SU-DHL-6 (cell line): ENCODE measurements at regions not wholly inside any gene's neighbourhood (a gene's known extent, or its start where the extent isn't known, plus 50 kb on each side); places are given as distances from the start of the nearest gene placed in this dataset.

ENCODE experiments used
- EZH2phosphoT487 ChIP-seq: fragments of 200-600 bp; sonication (generic), shearing (Covaris generic); conservative IDR thresholded peaks from 2 replicates; pipeline ENCODE4 v1.6.1; 2018; ENCODE audit warnings: mild to moderate bottlenecking, antibody characterized with exemption, low read length, moderate library complexity, mixed read lengths
- TF ChIP-seq, protein P1 (sequence below): fragments of 200-600 bp; sonication (generic); IDR thresholded peaks from one replicate; pipeline ENCODE4 v1.5.1; 2017; ENCODE audit warnings: antibody characterized with exemption, mild to moderate bottlenecking, low read length, moderate library complexity; ENCODE audit not compliant: insufficient read depth, poor library complexity, severe bottlenecking

DNA sequence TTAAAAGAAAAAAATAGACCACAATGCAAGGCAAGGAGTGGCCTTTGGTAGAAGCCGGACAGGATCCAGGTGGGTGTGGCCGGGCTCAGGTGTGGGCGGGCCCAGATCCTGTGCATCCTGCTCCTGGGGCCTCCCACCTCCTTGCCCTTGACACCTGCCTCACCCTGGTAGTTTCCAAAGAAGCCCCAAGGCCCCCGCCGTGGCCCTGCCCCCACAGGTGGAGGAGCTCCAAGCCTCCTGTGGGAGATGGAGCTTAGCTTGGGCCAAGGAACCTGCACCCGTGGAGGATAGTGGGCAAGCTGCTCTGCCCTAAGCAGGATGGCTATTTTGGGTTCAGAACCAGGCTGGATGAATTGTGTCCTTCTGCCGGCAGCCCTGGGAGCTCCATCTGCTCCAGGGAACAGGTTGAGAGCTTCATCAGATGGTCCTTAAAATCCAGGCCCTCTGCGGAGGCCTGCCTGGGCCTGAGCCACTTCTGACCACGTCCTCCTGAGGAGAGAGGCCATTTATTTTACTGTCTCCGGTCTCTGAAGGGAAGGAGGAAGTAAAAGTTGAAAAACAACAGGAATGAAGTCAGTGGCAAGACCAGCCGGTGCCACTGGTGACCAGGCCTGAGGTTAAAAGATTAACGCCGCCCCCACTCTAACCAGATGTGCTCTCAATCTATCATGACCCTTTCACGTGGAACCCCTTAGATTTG lies 53.9 kb upstream of the KLF13 start:
- TF ChIP-seq, protein P1, sequence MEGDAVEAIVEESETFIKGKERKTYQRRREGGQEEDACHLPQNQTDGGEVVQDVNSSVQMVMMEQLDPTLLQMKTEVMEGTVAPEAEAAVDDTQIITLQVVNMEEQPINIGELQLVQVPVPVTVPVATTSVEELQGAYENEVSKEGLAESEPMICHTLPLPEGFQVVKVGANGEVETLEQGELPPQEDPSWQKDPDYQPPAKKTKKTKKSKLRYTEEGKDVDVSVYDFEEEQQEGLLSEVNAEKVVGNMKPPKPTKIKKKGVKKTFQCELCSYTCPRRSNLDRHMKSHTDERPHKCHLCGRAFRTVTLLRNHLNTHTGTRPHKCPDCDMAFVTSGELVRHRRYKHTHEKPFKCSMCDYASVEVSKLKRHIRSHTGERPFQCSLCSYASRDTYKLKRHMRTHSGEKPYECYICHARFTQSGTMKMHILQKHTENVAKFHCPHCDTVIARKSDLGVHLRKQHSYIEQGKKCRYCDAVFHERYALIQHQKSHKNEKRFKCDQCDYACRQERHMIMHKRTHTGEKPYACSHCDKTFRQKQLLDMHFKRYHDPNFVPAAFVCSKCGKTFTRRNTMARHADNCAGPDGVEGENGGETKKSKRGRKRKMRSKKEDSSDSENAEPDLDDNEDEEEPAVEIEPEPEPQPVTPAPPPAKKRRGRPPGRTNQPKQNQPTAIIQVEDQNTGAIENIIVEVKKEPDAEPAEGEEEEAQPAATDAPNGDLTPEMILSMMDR = no peak
- no peak for TF ChIP-seq EZH2phosphoT487
